HG03521 (cell line): ENCODE measurements at regions not wholly inside any gene's neighbourhood (a gene's known extent, or its start where the extent isn't known, plus 50 kb on each side); places are given as distances from the start of the nearest gene placed in this dataset.
"Not testable (repeated sequence)": the region's sequence is repeated elsewhere in the genome, so short reads cannot be mapped to it uniquely, and the experiment has no call there.

Source experiments
- ATAC-seq: cut with Tn5 transposase; IDR thresholded peaks from one replicate; pipeline ENCODE4 v1.9.1; 2021; ENCODE audit warnings: mild to moderate bottlenecking, moderate library complexity; ENCODE audit not compliant: unreplicated experiment

DNA sequence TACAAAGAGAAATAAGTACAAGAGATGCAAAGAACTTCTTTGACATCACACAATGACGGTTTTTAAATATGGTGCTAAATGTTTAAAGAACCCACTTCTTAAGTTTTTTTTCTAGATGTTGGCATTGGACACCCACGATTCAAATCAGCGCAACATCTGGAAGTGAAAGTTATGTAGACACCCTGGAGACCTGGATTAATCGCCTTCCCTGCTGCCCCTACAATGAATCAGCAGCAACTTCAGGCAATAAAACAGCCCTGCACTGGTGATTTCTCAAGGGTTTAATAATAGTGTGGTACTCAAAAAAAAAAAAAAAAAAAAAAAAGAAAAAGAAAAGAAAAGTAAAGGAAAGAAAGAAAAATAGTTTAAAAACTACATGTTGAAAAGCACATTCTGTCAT lies 248.3 kb downstream of the NUF2 start:
- ATAC-seq, result no peak

DNA sequence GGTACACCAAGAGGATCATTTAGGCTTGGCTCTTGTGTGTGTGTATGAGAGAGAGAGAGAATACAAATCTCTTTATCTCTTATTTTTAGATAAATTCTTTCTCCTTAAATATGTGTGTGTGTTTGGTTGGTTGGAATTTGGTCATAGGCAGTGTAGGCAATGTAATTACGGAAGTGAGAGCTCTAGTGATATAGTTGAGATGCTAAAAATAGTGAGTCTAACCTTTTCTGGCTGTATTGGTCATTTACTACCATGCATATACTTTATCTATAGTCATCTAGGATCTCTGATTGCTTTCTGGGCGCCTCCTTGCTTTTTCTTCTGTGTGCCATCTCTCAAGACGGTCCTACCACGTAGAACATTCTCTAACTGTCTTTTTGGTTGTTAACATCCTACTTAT lies 250.2 kb downstream of the NUF2 start:
- no peak for ATAC-seq

DNA sequence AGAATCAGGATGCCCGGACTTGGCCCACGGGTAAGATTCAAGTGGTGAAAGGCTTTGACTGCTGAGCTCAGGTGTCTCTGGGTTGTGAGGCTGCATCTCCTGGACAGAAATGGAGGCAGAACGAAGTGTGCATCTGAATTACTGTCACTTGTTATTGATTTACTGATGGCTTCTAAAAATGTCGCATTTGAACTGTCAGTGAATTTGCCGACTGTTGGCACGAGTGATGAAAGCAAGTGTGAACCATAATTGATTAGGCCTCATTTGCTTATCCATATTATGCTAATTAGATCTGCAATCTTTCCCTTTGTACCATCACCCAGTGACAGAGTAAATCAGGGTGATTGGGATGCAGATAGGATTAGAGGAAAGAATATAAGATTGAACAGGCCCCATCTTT lies 252.4 kb downstream of the NUF2 start:
- no peak for ATAC-seq

- ATAC-seq, result no peak
Observed at GRCh38 chr1:163580926-163581325, 259.2 kb downstream of the NUF2 start.

GRCh38 chr1:163583661-163584181 lies 262.0 kb downstream of the NUF2 start:
- ATAC-seq, result no peak

- ATAC-seq, result no peak
Observed at GRCh38 chr1:163585796-163586195, 264.0 kb downstream of the NUF2 start.

DNA sequence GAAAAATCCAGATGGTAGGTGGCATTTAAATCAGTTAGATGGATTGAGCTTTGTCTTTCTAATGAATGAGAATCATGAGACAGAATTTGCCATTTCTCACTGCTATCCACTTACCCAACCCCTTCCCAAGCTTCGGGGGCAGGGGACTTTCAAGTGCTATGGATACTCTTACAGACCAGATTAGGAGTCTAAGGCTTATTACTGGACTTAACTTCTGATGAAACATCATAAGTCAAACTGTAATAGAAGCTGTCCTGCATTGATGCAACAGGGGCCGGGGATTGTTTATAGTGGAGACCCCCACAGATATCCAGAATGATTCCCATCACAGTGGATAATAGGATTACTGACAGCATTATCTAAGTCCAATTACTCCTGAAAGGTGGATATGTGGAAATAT lies 267.0 kb downstream of the NUF2 start:
- no peak for ATAC-seq

GRCh38 chr1:163589735-163590134 lies 268.0 kb downstream of the NUF2 start:
- ATAC-seq, result no peak

DNA sequence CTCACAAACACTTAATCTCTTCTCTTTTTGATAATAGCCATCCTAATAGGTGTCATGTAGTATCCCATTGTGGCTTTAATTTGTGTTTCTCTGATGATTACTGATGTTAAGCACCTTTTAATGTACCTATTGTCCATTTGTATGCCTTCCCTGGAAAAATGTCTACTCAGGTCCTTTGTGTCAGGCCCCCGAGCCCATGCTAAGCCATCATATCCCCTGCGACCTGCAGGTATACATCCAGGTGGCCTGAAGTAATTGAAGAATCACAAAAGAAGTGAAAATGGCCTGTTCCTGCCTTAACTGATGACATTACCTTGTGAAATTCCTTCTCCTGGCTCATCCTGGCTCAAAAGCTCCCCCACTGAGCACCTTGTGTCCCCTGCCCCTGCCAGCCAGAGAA lies 269.4 kb downstream of the NUF2 start:
- ATAC-seq, result not testable (repeated sequence)

DNA sequence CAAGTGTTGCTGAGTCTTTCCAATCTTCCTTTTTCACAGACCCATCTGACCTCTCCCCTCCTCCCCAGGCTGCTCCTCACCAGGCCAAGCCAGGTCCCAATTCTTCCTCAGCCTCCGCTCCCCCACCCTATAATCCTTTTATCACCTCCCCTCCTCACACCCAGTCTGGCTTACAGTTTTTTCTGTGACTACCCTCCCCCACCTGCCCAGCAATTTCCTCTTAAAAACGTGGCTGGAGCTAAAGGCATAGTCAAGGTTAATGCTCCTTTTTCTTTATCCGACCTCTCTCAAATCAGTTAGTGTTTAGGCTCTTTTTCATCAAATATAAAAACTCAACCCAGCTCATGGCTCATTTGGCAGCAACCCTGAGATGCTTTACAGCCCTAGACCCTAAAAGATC lies 270.9 kb downstream of the NUF2 start:
- ATAC-seq, result not testable (repeated sequence)

- ATAC-seq, result not testable (repeated sequence)
Observed at GRCh38 chr1:163596106-163596505, 274.4 kb downstream of the NUF2 start.

GRCh38 chr1:163596541-163597258 lies 274.9 kb downstream of the NUF2 start:
- ATAC-seq, result no peak

GRCh38 chr1:163604321-163604720 lies 282.6 kb downstream of the NUF2 start:
- ATAC-seq, result no peak

DNA sequence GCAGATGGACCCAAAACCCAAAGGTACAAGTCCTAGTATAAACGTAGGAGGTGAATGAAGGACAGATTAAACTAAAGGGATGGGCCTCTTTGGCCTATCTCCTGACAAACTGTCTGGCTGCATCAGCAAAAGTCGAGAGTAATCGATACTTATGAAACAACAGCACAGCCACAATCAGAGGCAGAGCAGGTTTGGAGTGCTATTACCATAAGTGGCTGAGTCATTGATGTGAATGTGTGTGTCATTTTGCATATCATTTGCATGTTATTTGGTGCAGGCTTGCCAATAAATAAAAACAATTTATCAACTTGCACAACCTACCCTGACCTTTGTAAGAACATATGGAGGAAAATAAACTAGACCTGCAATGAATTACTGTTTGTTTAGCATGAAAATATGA lies 283.1 kb downstream of the NUF2 start:
- ATAC-seq, result no peak

GRCh38 chr1:163608979-163609378 lies 287.2 kb downstream of the NUF2 start:
- no peak for ATAC-seq

GRCh38 chr1:163609858-163610257 lies 288.1 kb downstream of the NUF2 start:
- no peak for ATAC-seq

DNA sequence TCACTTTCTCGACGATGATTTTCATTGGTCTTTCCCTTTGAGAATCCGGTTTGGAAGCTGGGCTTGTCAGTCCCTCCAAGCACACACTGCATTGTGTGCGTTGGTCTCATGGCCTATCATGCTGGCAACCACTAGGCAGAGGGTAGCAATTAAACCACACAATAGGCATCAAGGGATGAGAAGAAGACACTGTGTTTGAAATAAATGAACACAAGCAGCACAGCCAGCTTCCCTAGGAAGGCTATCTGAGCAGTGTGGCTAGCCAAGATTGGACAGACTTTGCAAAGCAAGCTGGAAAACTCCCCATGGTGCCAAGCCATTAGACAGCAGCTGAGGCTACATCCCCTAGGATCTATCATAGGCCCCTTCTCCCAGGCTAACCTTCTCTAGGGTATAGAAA lies 288.7 kb downstream of the NUF2 start:
- no peak for ATAC-seq

DNA sequence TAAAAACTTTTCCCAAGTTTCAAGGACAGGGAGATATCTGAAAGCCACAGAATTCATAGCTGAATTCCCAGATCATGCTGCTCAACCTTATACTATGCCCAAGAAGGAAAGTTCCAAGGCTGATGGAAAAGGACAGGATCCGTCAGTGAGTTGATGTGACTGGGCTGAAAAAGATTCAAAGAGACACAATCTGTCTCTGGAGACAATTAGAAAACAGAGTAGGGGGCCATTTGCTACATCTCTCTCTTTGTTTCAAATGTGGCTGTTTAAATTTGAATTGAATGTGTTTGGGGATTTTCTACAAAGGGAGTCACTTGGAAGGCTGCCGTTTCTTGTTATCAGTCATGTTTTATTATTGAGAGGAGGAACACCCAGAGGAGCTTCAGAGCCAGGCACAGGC lies 292.6 kb downstream of the NUF2 start:
- ATAC-seq, result no peak

GRCh38 chr1:163628034-163628773 lies 306.4 kb downstream of the NUF2 start:
- no peak for ATAC-seq

GRCh38 chr1:163632269-163632668 lies 310.5 kb downstream of the NUF2 start:
- no peak for ATAC-seq

DNA sequence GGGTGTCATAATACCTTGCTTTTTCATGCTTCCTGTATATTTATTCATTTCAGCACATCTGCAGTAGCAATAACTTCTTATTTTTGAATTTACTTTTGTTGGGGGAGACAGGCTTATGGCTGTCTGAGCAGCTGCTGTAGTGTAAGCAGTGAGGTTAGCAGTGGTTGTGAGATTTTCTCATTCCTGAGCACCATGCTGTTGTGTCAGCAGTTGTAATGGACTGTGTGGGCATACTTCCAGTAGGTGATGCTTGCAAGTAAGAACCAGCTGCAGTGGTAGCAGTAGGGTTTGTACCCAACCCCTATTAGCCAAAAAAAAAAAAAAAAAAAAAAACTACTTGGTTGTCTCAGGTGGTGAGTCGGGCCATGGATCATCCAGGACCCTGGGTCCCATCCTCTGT lies 311.6 kb downstream of the NUF2 start:
- ATAC-seq, result no peak

DNA sequence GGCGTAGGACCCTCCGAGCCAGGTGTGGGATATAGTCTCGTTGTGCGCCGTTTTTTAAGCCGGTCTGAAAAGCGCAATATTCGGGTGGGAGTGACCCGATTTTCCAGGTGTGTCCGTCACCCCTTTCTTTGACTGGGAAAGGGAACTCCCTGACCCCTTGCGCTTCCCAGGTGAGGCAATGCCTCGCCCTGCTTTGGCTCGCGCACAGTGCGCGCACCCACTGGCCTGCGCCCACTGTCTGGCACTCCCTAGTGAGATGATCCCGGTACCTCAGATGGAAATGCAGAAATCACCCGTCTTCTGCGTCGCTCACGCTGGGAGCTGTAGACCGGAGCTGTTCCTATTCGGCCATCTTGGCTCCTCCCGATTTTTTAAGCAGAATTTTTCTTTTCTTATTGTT lies 323.9 kb downstream of the NUF2 start:
- ATAC-seq, result not testable (repeated sequence)
